ENCODE measurements at regions not wholly inside any gene's neighbourhood (a gene's known extent, or its start where the extent isn't known, plus 50 kb on each side); places are given as distances from the start of the nearest gene placed in this dataset.

- Histone ChIP-seq H2BK120ac (replicated peaks; ENCODE audit: low read depth, low read length) (no peak overlapping the region), H4K20me1 (replicated peaks in 1 of 2; ENCODE audit: control insufficient read depth in 1 of 2, insufficient read depth in 2 of 2, low read length in 2 of 2) (no peaks in the 10 kb centered on the region), H3K4ac (replicated peaks; ENCODE audit: insufficient read length, low read depth, low read length) (no peak overlapping the region), H2BK15ac (ENCODE audit: low read length) (no peak overlapping the region), H2BK12ac (ENCODE audit: low read depth, low read length) (no peak overlapping the region), H3K4me2 (ENCODE audit: insufficient read depth in 1 of 2, low read depth in 2 of 2, low read length in 2 of 2) (no peak overlapping the region), H4K91ac (replicated peaks; ENCODE audit: insufficient read length, low read length) (no peak overlapping the region), H2BK5ac (ENCODE audit: low read depth, low read length) (no peak overlapping the region), H3K56ac (replicated peaks; ENCODE audit: insufficient read length, low read depth, low read length) (no peak overlapping the region), H2BK20ac (ENCODE audit: low read length) (no peak overlapping the region), H3K4me1 (replicated peaks in 1 of 4; ENCODE audit: control insufficient read depth in 3 of 4, insufficient read depth in 4 of 4, low read length in 3 of 4) (peaks cover 0 to 4% (median 0%) of the 10 kb centered on the region in 4 experiments; a peak in 1 of 7 replicates), H2AFZ (ENCODE audit: low read length) (peak overlapping the region; percentile 55; the same call in 1 of the 2 replicates), H3K27ac (ENCODE audit: low read depth, low read length) (no peak overlapping the region), H4K8ac (ENCODE audit: extremely low read depth, insufficient read depth, low read length) (no peak overlapping the region), H3K27me3 (replicated peaks in 1 of 4; ENCODE audit: control insufficient read depth in 3 of 4, extremely low read depth in 1 of 4, insufficient read depth in 3 of 4, low read length in 3 of 4) (no peaks in the 10 kb centered on the region), H3K4me3 (ENCODE audit: extremely low read depth in 1 of 4, insufficient read depth in 2 of 4, low read depth in 3 of 4, low read length in 4 of 4) (no peak overlapping the region), H3K9ac (replicated peaks in 1 of 4; ENCODE audit: extremely low read depth in 1 of 4, low read depth in 3 of 4, low read length in 3 of 4) (no peak overlapping the region), H3K23me2 (ENCODE audit: low read depth, low read length) (no peaks in the 10 kb centered on the region), H2AK5ac (ENCODE audit: low read depth, low read length) (no peak overlapping the region), H3K79me1 (ENCODE audit: low read depth, low read length) (no peaks in the 10 kb centered on the region), H3K23ac (ENCODE audit: insufficient read length) (no peak overlapping the region), H3K18ac (ENCODE audit: extremely low read depth, low read length) (no peak overlapping the region), H3K36me3 (ENCODE audit: control insufficient read depth in 2 of 4, insufficient read depth in 4 of 4, low read length in 3 of 4) (no peaks in the 10 kb centered on the region), H3K14ac (ENCODE audit: insufficient read length) (no peak overlapping the region), H3K79me2 (ENCODE audit: control insufficient read depth in 1 of 2, insufficient read depth in 2 of 2, low read length in 2 of 2) (no peaks in the 10 kb centered on the region), H4K5ac (ENCODE audit: insufficient read length, low read depth, low read length) (no peak overlapping the region), H3K9me3 (ENCODE audit: insufficient read depth in 2 of 2, low read depth in 1 of 2, low read length in 1 of 2) (no peaks in the 10 kb centered on the region)
- TF ChIP-seq HDAC6 (IDR thresholded peaks at IDR 0.05; ENCODE audit: low read depth, low read length) (no peak), NRF1 (IDR thresholded peaks at IDR 0.05; ENCODE audit: low read depth, low read length) (no peak)
- CTCF ChIA-PET (ENCODE audit: partially characterized antibody) = interaction anchor here (0.6 kb wide), 2 partner anchors 665 to 992 kb away, joined by 3 read pairs; no protein-coding TSS in a partner anchor
- POLR2A ChIA-PET (ENCODE audit: partially characterized antibody) = no interaction called here
- DNase-seq (ENCODE audit: low read depth in 1 of 2, low spot score in 2 of 2) (no peak), FAIRE-seq (no peak)
- 93% methylated on average over 7 of the region's 7 CpGs; no CpG with 5 or more reads in 1 of the 2 experiments for WGBS, 2 experiments (ENCODE audit: extremely low coverage in 1 of 2, insufficient coverage in 1 of 2, insufficient read length in 1 of 2, insufficient replicate concordance in 2 of 2, low coverage in 1 of 2, low lambda C conversion rate in 2 of 2, missing lambda C conversion rate in 1 of 2)
Measured at GRCh38 chr20:47418069-47418757, 61.7 kb upstream of the ZMYND8 start.
